Stomach smooth muscle (tissue), 2 donors: ENCODE measurements at regions not wholly inside any gene's neighbourhood (a gene's known extent, or its start where the extent isn't known, plus 50 kb on each side); places are given as distances from the start of the nearest gene placed in this dataset.

Experiments
- H3K27ac ChIP-seq: one replicate; pipeline ENCODE4 v1.7.0; 2013; ENCODE audit warnings: mild to moderate bottlenecking, low read length, inconsistent platforms
- H3K27me3 ChIP-seq, 2 donors: one replicate each; pipeline ENCODE4 v1.7.0; 2013; ENCODE audit warnings: low read length in 2 of 2; ENCODE audit not compliant: insufficient read depth in 2 of 2, control insufficient read depth in 1 of 2
- H3K36me3 ChIP-seq, 2 donors: one replicate each; pipeline ENCODE4 v1.7.0; 2013; ENCODE audit warnings: low read length in 2 of 2; ENCODE audit not compliant: control insufficient read depth in 2 of 2, insufficient read depth in 2 of 2
- H3K4me1 ChIP-seq: one replicate; pipeline ENCODE4 v1.7.0; 2013; ENCODE audit warnings: low read length; ENCODE audit not compliant: control insufficient read depth, insufficient read depth
- H3K4me3 ChIP-seq, 2 donors: one replicate each; pipeline ENCODE4 v1.7.0; 2013; ENCODE audit warnings: low read length in 2 of 2
- H3K9ac ChIP-seq, 2 donors: one replicate each; pipeline ENCODE4 v1.7.0; 2013; ENCODE audit warnings: low read length in 2 of 2, mild to moderate bottlenecking in 1 of 2
- H3K9me3 ChIP-seq, 2 donors: one replicate each; pipeline ENCODE4 v1.7.0; 2013; ENCODE audit warnings: low read length in 2 of 2; ENCODE audit not compliant: control insufficient read depth in 2 of 2
- donor health status: healthy.
- donor health status: Pancreatic carcinoma.

DNA sequence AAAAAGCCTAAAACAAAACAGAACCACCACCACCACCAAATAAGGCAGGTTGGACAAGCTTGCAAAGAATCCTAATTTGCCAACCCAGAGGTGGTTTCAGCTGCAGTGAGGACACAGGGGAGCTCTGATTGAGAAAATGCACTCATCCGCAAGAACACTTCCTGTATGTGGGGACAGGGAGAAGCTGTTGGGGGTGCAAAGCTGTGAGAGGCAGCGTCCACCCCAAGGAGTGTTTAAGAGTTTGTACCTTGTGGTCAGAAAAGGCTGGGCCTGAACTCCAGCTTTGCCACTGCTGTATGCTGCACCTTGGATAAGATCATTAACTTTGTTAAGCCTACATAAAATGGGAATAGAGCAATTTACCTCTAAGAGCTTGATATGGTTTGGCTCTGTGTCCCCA is 511.7 kb downstream of the BNC2 start:
- no peaks in the 10 kb centered on the region for H3K27me3 ChIP-seq
- H3K4me3 ChIP-seq = no peak overlapping the region
- H3K27ac ChIP-seq = no peak overlapping the region
- H3K4me1 ChIP-seq = no peaks in the 10 kb centered on the region
- H3K9me3 ChIP-seq = no peaks in the 10 kb centered on the region
- H3K9ac ChIP-seq = no peak overlapping the region
- H3K36me3 ChIP-seq = no peaks in the 10 kb centered on the region
